Adrenal gland (tissue), 5 donors: ENCODE measurements at regions not wholly inside any gene's neighbourhood (a gene's known extent, or its start where the extent isn't known, plus 50 kb on each side); places are given as distances from the start of the nearest gene placed in this dataset.

ENCODE experiments used
- POLR2A ChIP-seq, 2 donors: fragments of 450-650 bp; IDR thresholded peaks; one replicate each; pipeline ENCODE4 v1.6.1; 2017; ENCODE audit warnings: antibody characterized with exemption in 2 of 2, mild to moderate bottlenecking in 2 of 2, moderate library complexity in 1 of 2
- TF ChIP-seq, protein P1 (sequence below), 6 experiments: fragments of 450-650 bp in 4 of 6; fragments of 200-600 bp in 2 of 6; sonication (generic) in 1 of 6; IDR thresholded peaks; 1 replicate in 5 of 6; 2 replicates in 1 of 6; pipeline versions ENCODE4 v1.5.1 to v1.8.0; 2016 to 2021; ENCODE audit warnings: antibody characterized with exemption in 6 of 6, mild to moderate bottlenecking in 2 of 6, moderate library complexity in 1 of 6
- donor health status: DM: no; HTN: no; CAD: no.

DNA sequence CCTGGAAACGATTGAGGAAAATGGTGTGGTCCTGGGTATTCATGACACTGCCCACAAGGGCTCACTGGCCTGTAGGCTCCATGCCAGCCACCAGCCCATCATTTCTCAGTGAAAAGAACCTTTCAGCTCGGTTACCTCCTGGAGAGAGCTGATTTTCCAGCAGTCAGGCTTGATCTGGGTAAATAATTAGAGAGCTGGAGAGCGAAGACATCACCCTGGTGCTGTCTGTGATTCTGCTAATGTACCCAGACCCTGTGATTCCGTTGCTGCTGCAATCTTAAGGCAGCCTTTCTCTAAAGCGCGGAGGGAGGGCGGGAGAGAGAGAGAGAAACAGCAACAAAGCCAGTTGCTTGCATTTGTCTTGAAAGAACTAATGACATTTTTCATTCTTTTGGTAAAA lies 221.9 kb upstream of the TOPAZ1 start:
- TF ChIP-seq, protein P1, sequence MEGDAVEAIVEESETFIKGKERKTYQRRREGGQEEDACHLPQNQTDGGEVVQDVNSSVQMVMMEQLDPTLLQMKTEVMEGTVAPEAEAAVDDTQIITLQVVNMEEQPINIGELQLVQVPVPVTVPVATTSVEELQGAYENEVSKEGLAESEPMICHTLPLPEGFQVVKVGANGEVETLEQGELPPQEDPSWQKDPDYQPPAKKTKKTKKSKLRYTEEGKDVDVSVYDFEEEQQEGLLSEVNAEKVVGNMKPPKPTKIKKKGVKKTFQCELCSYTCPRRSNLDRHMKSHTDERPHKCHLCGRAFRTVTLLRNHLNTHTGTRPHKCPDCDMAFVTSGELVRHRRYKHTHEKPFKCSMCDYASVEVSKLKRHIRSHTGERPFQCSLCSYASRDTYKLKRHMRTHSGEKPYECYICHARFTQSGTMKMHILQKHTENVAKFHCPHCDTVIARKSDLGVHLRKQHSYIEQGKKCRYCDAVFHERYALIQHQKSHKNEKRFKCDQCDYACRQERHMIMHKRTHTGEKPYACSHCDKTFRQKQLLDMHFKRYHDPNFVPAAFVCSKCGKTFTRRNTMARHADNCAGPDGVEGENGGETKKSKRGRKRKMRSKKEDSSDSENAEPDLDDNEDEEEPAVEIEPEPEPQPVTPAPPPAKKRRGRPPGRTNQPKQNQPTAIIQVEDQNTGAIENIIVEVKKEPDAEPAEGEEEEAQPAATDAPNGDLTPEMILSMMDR (IDR thresholded peaks at IDR 0.05), result no peak
- TF ChIP-seq POLR2A (IDR thresholded peaks at IDR 0.05), result no peak
